CD4-positive, alpha-beta T cell treated with Interleukin-6 at 100 ng/mL for 8 hours (primary cell): ENCODE measurements at regions not wholly inside any gene's neighbourhood (a gene's known extent, or its start where the extent isn't known, plus 50 kb on each side); places are given as distances from the start of the nearest gene placed in this dataset.
"Not testable (repeated sequence)": the region's sequence is repeated elsewhere in the genome, so short reads cannot be mapped to it uniquely, and the experiment has no call there.

ENCODE experiments used
- DNase-seq: peaks from one replicate; pipeline ENCODE4 v3.0.0-alpha.2; 2020; ENCODE audit warnings: mixed read lengths, low spot score

GRCh38 chr9:27817747-27818146 lies 244.5 kb upstream of the C9orf72 start:
- DNase-seq = no peak

- no peak for DNase-seq
Measured at GRCh38 chr9:27818348-27818747, 245.1 kb upstream of the C9orf72 start.

DNA sequence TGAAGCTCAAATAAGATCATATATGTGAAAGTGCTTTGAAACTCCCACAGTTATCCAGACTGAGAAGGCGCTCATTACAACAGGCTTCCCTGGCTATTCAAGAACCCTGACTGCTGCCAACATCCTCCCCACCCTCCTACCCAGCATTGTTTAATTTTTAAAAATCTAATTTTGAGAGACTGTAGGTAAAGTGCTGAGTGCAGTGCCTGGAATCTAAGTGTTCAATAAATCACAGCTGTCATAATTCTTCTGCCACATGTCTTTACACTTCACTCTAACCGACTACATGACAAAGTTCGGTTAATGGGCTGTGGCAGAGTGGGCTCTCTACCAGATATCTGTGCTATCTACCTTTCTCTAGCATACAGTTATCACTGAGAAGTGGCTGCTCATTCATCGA lies 255.6 kb upstream of the C9orf72 start:
- no peak for DNase-seq

DNA sequence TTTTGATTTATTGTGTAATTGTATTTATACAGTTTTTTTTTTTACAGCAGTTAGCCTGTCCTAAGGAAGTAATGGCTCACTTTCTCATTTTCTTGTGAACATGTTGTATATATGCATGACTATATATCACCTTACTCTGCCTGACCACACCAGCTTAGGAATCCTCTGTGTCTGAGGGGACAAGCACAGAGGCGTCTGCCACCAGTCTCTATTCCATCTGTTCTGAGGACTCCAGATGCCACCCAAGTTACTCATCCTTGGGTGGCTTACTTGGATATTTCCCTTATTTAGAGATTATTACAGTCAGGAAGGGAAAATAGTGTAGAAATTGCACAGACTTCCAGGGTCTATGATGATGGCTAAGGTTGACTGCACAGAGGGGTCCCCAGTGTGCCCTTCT lies 256.3 kb upstream of the C9orf72 start:
- DNase-seq = no peak

DNA sequence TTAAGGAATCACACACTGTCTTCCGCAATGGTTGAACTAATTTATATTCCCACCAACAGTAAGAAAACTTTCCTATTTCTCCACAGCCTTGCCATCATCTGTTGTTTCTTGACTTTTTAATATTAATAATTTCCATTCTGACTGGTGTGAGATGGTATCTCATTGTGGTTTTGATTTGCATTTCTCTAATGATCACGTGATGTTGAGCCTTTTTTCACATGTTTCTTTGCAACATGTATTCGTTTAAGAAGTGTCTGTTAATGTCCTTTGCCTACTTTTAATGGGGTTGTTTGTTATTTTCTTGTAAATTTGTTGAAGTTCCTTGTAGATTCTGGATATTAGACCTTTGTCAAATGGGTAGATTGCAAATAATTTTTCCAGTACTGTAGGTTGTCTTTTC lies 258.8 kb upstream of the C9orf72 start:
- DNase-seq = not testable (repeated sequence)

GRCh38 chr9:27835286-27835685 lies 262.0 kb upstream of the C9orf72 start:
- DNase-seq = no peak

GRCh38 chr9:27835746-27836145 lies 262.5 kb upstream of the C9orf72 start:
- no peak for DNase-seq

GRCh38 chr9:27836661-27837401 lies 263.6 kb upstream of the C9orf72 start:
- no peak for DNase-seq

DNA sequence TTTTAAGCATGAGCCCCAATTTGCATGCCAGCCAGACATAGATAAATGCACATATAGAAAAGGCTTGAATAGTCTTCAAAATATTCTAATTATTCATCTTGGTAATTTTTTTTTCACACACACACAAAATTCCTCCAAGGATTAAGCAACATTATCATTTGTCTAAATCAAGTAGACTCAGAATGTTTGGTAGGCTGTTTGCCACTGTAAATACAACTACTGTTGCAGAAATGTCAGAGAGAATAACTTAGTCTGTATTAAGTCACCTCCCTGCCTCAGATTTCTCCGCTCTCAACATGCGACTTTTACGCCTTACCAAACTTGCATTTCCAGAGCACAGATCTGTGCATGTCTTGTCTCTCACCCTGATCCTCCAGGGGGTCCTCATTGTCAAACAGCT lies 265.6 kb upstream of the C9orf72 start:
- no peak for DNase-seq

GRCh38 chr9:27839767-27840166 lies 266.5 kb upstream of the C9orf72 start:
- not testable (repeated sequence) for DNase-seq

GRCh38 chr9:27844797-27845196 lies 271.5 kb upstream of the C9orf72 start:
- no peak for DNase-seq

DNA sequence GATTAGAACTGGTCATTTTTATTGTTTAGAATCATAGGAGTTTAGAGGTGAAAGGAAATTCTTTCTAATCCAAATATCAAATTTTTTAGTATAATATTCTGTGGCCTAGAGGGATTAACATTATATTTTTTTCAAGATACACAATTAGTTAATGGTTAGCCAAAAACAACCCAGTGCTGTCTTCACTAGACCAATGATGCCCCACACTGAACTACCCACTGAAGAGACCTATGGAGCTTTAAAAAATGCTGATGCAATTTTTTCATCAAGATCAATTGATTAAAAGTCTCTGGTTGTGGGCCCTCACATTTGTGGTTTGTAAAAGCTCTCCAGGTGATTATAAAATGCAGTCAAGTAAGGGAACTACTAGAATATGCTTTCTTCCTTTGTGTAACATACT lies 274.1 kb upstream of the C9orf72 start:
- DNase-seq = no peak

DNA sequence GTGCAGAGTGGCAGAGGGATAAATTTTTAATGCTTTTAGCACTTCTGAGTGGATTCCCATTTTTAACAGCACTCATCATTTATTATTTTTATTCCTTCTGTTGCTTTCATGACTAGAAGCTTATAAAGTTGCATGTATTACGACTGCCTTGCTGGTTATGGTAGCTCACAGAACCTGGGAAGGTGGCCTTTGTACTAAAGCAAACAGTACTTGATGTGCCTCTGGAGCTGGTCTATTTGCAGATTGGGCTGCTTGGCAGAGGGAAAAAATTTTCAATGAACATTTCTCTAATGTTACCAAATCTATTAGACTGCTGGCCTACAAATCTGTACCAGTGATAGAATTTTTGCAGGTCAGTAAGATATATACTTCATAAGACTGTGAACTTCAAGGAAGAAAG lies 274.5 kb upstream of the C9orf72 start:
- no peak for DNase-seq

DNA sequence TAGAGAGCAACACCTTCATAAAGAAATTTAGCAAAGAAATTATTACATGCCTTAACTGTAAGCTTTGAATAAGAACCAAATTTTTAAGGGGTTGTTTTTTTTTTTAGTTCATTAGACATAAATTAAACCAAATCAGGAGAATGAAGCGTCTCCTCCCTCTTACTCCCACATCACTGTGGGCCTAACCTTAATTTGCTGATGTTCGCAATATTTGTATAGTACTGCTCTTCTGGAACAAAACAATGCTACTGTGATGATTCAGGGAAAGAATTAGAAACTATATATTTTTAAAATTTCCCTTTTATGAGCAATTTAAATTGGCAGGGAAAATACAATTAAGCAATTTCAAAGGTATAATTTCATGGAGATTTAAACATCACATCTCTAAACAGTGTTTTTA lies 275.0 kb upstream of the C9orf72 start:
- DNase-seq = no peak

GRCh38 chr9:27851858-27852257 lies 278.6 kb upstream of the C9orf72 start:
- DNase-seq = no peak

DNA sequence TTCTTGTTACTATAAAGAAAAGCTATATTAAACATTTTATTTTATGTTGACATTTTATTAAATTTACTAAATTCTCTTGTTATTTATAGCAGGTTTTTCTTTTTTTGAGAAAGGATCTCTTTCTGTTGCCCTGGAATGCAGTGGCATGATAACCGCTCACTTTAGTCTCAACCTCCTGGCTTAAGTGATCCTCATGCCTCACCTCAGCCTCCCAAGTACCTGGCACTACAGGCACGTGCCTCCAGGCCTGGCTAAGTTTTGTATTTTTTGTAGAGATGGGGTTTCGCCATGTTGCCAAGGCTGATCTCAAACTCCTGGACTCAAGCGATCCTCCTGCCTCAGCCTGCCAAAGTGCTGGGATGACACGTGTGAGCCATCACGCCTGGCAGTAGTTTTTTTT lies 280.2 kb upstream of the C9orf72 start:
- DNase-seq = no peak

- DNase-seq = no peak
Measured at GRCh38 chr9:27856054-27856453, 282.8 kb upstream of the C9orf72 start.

DNA sequence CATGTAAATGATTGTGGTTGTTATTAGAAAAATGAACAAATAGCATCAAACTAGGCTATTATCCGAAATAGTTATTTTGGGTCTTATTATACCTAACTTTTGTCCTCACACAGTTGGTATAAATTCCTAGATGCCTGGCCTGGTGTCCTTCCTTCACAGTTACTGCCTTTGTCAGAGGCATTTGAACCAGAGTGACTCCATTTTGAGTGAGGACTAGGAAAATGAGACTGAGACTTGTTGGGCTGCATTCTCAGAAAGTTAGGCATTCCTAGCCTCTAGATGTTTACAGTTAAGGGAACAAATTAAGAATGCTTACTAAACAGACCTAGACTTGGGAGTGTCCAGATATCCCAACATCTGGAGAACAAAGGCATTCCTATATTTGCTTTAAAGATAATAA lies 283.5 kb upstream of the C9orf72 start:
- DNase-seq = no peak

DNA sequence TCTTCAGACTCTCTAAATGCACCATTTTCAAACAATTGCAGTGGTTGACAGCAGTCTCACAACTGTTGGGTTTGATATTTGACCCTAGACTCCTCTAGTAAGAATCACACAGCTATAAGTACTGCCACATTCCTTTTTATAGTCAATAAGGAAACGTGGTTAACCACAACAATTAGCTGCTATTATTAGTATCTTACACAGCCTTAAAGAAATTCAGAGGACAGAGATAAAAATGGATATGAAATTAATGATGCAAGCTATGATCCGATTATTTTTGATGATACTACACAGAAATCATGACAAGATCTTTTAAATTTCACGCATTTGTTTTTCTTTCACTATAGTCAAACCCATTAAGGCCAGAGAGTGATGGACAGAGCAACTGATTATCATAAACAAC lies 288.6 kb upstream of the C9orf72 start:
- DNase-seq = no peak

- no peak for DNase-seq
Measured at GRCh38 chr9:27864644-27865438, 291.6 kb upstream of the C9orf72 start.

DNA sequence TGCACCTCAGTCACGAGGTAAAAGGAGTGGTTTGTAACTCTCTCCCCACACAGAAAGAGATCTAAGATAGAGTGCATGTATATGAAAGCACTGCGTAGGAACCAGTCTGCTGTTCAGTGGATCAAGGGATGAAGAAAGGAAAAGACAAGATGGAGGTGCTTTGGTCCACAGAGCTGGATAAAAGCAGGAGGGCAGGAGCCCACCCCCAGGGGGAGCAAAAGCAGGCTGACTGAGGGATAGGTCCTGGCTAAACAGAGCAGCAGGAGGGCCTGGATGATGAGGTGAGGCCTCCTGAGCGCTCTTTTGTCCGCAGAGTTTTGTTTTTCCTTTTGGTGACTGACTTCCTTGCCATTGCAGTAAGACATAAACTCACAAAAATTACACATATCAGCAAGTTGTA lies 293.5 kb upstream of the C9orf72 start:
- DNase-seq = no peak

DNA sequence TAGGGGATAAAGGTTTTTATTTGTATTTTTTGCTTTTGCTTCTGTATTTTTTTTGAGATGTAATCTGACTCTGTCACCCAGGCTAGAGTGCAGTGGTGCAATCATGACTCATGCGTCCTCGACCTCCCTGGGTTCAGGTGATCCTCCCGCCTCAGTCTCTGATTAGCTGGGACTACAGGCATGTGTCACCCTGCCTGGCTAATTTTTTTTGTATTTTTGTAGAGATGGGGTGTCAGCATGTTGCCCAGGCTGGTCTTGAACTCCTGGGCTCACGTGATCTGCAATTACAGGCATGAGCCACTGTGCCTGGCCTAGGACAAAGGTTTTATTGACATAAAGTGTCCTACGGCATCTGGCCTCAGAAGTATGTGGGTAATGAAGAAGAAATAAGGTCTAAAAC lies 297.1 kb upstream of the C9orf72 start:
- DNase-seq = no peak

- no peak for DNase-seq
Measured at GRCh38 chr9:27880156-27880555, 306.9 kb upstream of the C9orf72 start.

DNA sequence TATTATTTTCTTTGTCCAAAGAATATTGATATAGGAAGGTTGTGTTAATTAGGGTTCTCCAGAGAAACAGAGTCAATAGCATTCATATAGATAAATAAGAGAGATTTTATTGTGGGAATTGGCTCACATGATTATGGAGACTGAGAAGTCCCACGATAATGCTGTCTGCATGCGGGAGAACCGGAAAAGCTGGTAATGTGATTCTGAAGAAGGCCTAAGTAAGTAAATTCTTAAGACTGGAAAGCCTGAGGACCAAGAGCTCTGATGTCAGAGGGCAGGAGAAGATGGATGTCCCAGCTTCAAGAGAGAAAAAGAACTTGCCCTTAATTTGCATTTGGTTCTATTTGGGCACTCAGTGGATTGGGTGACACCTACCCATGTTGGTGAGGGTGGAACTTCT lies 307.4 kb upstream of the C9orf72 start:
- DNase-seq = no peak
